Left lung (tissue), 4 donors: ENCODE measurements at regions not wholly inside any gene's neighbourhood (a gene's known extent, or its start where the extent isn't known, plus 50 kb on each side); places are given as distances from the start of the nearest gene placed in this dataset.

Experiments used
- ATAC-seq: fragments of 200-7000 bp; cut with Tn5 transposase; one replicate; pipeline ENCODE4 v1.9.1; 2020; ENCODE audit warnings: moderate library complexity
- DNase-seq, 4 donors: peaks; one replicate each; pipeline ENCODE4 v3.0.0-alpha.2; 2013 to 2020
- H3K27ac ChIP-seq, 2 donors: fragments of 200-600 bp; sonication (generic) in 1 of 2; one replicate each; pipeline versions ENCODE4 v1.5.0 to v1.8.0; 2020 to 2021
- H3K27me3 ChIP-seq, 2 donors: fragments of 200-600 bp; sonication (generic) in 1 of 2; one replicate each; pipeline versions ENCODE4 v1.5.0 to v1.8.0; 2020 to 2021
- H3K36me3 ChIP-seq, 2 donors: fragments of 200-600 bp; sonication (generic) in 1 of 2; one replicate each; pipeline versions ENCODE4 v1.5.0 to v1.8.0; 2020 to 2021
- H3K4me1 ChIP-seq, 2 donors: fragments of 200-600 bp; one replicate each; pipeline ENCODE4 v1.8.0; 2021
- H3K4me3 ChIP-seq, 2 donors: fragments of 200-600 bp; sonication (generic) in 1 of 2; one replicate each; pipeline versions ENCODE4 v1.5.0 to v1.8.0; 2020 to 2021; ENCODE audit warnings: mild to moderate bottlenecking in 1 of 2
- H3K9me3 ChIP-seq, 2 donors: fragments of 200-600 bp; sonication (generic) in 1 of 2; one replicate each; pipeline versions ENCODE4 v1.5.0 to v1.8.0; 2020 to 2021
- CTCF ChIP-seq, 2 donors: fragments of 200-600 bp; sonication (generic) in 1 of 2; IDR thresholded peaks; one replicate each; pipeline versions ENCODE4 v1.5.0 to v1.8.0; 2021; ENCODE audit warnings: antibody characterized with exemption in 2 of 2
- intact Hi-C, 2 donors: fragments of 100-400 bp; cut with DNase I; formaldehyde crosslinking; loops; one replicate each; pipeline versions ENCODE4 v1.11.2 to v1.14.2; 2022
- donor health status: DM: no; HTN: yes; CAD: no.
- donor health status: DM: no; HTN: no; CAD: no.

DNA sequence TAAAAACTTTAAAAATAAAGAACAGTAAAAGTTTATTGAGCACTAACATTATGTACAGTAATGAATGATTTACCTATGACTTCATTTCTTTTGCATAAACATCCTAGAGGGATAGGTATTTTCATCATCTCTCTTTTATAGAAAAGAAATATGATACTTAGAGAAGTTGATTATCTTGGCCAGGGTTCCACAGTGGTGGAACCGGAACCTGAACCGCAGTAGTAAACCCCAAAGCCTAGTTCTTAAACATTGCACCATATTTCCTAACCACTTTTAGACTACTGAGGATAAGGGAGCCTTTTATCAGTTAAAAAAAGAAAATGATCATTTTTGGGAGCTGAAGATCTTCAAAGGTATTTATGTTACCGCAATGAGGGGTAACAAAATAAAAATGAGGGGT lies 205.7 kb upstream of the SGCD start:
- no peak overlapping the region for H3K27ac ChIP-seq
- no peaks in the 10 kb centered on the region for H3K4me1 ChIP-seq
- intact Hi-C loops, result no loop called here
- no peak for ATAC-seq
- no peaks in the 10 kb centered on the region for H3K9me3 ChIP-seq
- H3K36me3 ChIP-seq, result no peaks in the 10 kb centered on the region
- no peaks in the 10 kb centered on the region for H3K27me3 ChIP-seq
- no peak for TF ChIP-seq CTCF (IDR thresholded peaks at IDR 0.05)
- no peak overlapping the region for H3K4me3 ChIP-seq
- no peak for DNase-seq

DNA sequence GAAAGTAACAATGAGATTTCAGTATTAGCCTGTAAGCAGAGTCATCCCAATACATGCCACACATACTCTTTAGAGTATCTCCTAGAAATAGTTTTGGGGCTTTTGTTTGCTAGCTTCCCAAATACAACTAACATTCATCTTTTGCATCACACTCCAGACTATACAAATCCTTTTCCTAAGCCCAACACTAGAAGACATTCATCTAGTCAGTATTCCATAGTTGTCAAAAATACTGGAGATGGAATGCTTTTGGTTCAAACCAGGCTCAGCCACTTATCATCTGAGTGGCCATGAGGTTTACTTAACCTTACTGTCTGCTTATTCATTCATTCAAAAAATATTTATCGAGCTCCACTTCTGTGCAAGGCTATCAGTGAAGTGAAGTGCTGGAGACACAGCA lies 205.1 kb upstream of the SGCD start:
- TF ChIP-seq CTCF (IDR thresholded peaks at IDR 0.05), result no peak
- no peak overlapping the region for H3K4me3 ChIP-seq

GRCh38 chr5:156124708-156125107 lies 202.3 kb upstream of the SGCD start:
- no peak for TF ChIP-seq CTCF (IDR thresholded peaks at IDR 0.05)
- no peaks in the 10 kb centered on the region for H3K27me3 ChIP-seq
- H3K27ac ChIP-seq, result no peak overlapping the region
- no peaks in the 10 kb centered on the region for H3K4me1 ChIP-seq
- no peaks in the 10 kb centered on the region for H3K9me3 ChIP-seq
- no peaks in the 10 kb centered on the region for H3K36me3 ChIP-seq
- intact Hi-C loops, result no loop called here
- DNase-seq, result no peak
- no peak overlapping the region for H3K4me3 ChIP-seq
- no peak for ATAC-seq

More for the DNA sequence above, 205.1 kb upstream of the SGCD start:
- Histone ChIP-seq H3K36me3 (no peaks in the 10 kb centered on the region), H3K27ac (no peak overlapping the region), H3K9me3 (no peaks in the 10 kb centered on the region), H3K4me1 (no peaks in the 10 kb centered on the region), H3K27me3 (no peaks in the 10 kb centered on the region)
- ATAC-seq, result no peak
- intact Hi-C loops, result no loop called here
- no peak for DNase-seq

GRCh38 chr5:156125118-156125517 lies 201.8 kb upstream of the SGCD start:
- no peak overlapping the region for H3K27ac ChIP-seq
- no peaks in the 10 kb centered on the region for H3K36me3 ChIP-seq
- no peaks in the 10 kb centered on the region for H3K9me3 ChIP-seq
- H3K27me3 ChIP-seq, result no peaks in the 10 kb centered on the region
- no peak overlapping the region for H3K4me3 ChIP-seq
- TF ChIP-seq CTCF (IDR thresholded peaks at IDR 0.05), result no peak
- no peak for ATAC-seq
- H3K4me1 ChIP-seq, result no peaks in the 10 kb centered on the region
- no peak for DNase-seq
- intact Hi-C loops, result no loop called here

DNA sequence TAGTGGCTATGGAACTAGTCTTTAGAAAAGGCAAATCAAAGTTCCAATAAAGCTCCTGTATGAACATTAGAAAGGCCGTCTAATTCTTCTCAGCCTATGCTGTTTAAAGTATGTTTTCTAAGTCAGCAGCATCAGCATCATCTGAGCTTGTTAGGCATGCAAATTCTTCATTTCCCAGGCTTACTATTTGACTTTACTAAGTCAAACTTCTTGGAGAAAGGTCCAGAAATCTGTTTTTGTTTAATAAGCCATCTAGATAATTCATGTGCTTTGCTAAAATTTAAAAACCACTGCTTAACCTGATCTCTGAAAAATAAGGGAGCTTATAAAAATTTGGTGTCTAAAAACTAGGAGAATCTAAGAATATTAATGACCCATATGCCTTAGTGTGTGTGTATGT lies 200.2 kb upstream of the SGCD start:
- DNase-seq, result no peak
- H3K4me1 ChIP-seq, result no peaks in the 10 kb centered on the region
- no peaks in the 10 kb centered on the region for H3K36me3 ChIP-seq
- no peak for TF ChIP-seq CTCF (IDR thresholded peaks at IDR 0.05)
- H3K9me3 ChIP-seq, result no peaks in the 10 kb centered on the region
- H3K27ac ChIP-seq, result no peak overlapping the region
- no peak for ATAC-seq
- no peaks in the 10 kb centered on the region for H3K27me3 ChIP-seq
- no peak overlapping the region for H3K4me3 ChIP-seq
- intact Hi-C loops, result no loop called here
